HCT116 (cell line): ENCODE measurements at regions not wholly inside any gene's neighbourhood (a gene's known extent, or its start where the extent isn't known, plus 50 kb on each side); places are given as distances from the start of the nearest gene placed in this dataset.

Experiments used
- ATAC-seq: fragments of 200-7000 bp; cut with Tn5 transposase; 2 replicates; pipeline ENCODE4 v1.9.1; 2020; ENCODE audit warnings: mild to moderate bottlenecking, moderate library complexity
- BruUV-seq: library from RNA; stranded (reverse); fragments of 400-500 nt; replicated peaks from 2 replicates; lab custom pipeline; 2021; lab: Mats Ljungman, UMichigan
- CTCF ChIA-PET: fragments of 300-600 bp; sonication (Branson Sonifier 250); formaldehyde crosslinking; loops from one replicate; lab custom pipeline; 2021; ENCODE audit warnings: antibody characterized with exemption; lab: Charles Lee
- POLR2A ChIA-PET: fragments of 300-600, 350-600 bp; sonication (Branson Sonifier 250); formaldehyde crosslinking; loops from one replicate; lab custom pipeline; 2021; ENCODE audit warnings: antibody characterized with exemption; lab: Charles Lee
- RAD21 ChIA-PET, 2 experiments: fragments of 300-600 bp; sonication (Branson Sonifier 250); formaldehyde crosslinking; loops; one replicate each; lab custom pipeline; 2023; ENCODE audit warnings: low total read pairs in 2 of 2; ENCODE audit not compliant: uncharacterized antibody in 2 of 2, unreplicated experiment in 2 of 2, low non-redundant PET in 1 of 2; lab: Charles Lee
- DNase-seq: peaks from one replicate; pipeline ENCODE4 v3.0.0-alpha.2; 2010; ENCODE audit warnings: low read depth, low spot score
- H2AFZ ChIP-seq: fragments of 200-600 bp; shearing (Covaris generic), sonication (generic); 2 replicates; pipeline ENCODE4 v1.6.1; 2017; ENCODE audit warnings: low read depth, mixed run types, mixed read lengths, antibody characterized with exemption, low read length; ENCODE audit not compliant: poor library complexity, severe bottlenecking
- H3K27ac ChIP-seq: 2 replicates; pipeline ENCODE4 v1.5.1; 2012; ENCODE audit warnings: low read depth, low read length
- H3K27me3 ChIP-seq: fragments of 200-600 bp; sonication (generic); 2 replicates; pipeline ENCODE4 v1.6.1; 2016; ENCODE audit warnings: mixed run types, low read length, mixed read lengths; ENCODE audit not compliant: insufficient read depth
- H3K36me3 ChIP-seq, 2 experiments: fragments of 200-500 bp in 1 of 2; fragments of 200-600 bp in 1 of 2; sonication (Bioruptor generic) in 1 of 2; sonication (generic) in 1 of 2; 2 replicates each; pipeline versions ENCODE4 v1.5.1 to v1.6.1; 2014 to 2016; ENCODE audit warnings: low read length in 2 of 2, inconsistent platforms in 1 of 2, mixed read lengths in 1 of 2, mixed run types in 1 of 2; ENCODE audit not compliant: insufficient read depth in 2 of 2, control insufficient read depth in 1 of 2
- H3K4me1 ChIP-seq, 2 experiments: fragments of 200-600 bp in 1 of 2; sonication (generic) in 1 of 2; 2 replicates each; pipeline versions ENCODE4 v1.5.1 to v1.6.1; 2012 to 2017; ENCODE audit warnings: low read length in 2 of 2, inconsistent platforms in 1 of 2, mild to moderate bottlenecking in 1 of 2, mixed read lengths in 1 of 2, mixed run types in 1 of 2, moderate library complexity in 1 of 2; ENCODE audit not compliant: insufficient read depth in 2 of 2, control insufficient read depth in 1 of 2
- H3K4me2 ChIP-seq: fragments of 200-600 bp; sonication (generic); 2 replicates; pipeline ENCODE4 v1.6.1; 2017; ENCODE audit warnings: mixed run types, low read length, mixed read lengths
- H3K4me3 ChIP-seq, 2 experiments: fragments of 200-600 bp in 1 of 2; sonication (generic) in 1 of 2; replicated peaks in 1 of 2; 2 replicates each; pipeline ENCODE4 v1.5.1; 2011 to 2016; ENCODE audit warnings: low read length in 2 of 2, control low read depth in 1 of 2, low read depth in 1 of 2, mild to moderate bottlenecking in 1 of 2, mixed read lengths in 1 of 2, mixed run types in 1 of 2
- H3K79me2 ChIP-seq: fragments of 200-600 bp; sonication (generic); 2 replicates; pipeline ENCODE4 v1.6.1; 2017; ENCODE audit warnings: mild to moderate bottlenecking, mixed run types, low read length, moderate library complexity, mixed read lengths; ENCODE audit not compliant: insufficient read depth
- H3K9ac ChIP-seq: fragments of 200-600 bp; sonication (generic); 2 replicates; pipeline ENCODE4 v1.6.1; 2016; ENCODE audit warnings: low read length, mixed read lengths
- H3K9me2 ChIP-seq: fragments of 200-600 bp; sonication (generic), shearing (Covaris generic); 2 replicates; pipeline ENCODE4 v1.6.1; 2017; ENCODE audit warnings: mixed run types, mild to moderate bottlenecking, moderate library complexity; ENCODE audit not compliant: insufficient read depth
- H3K9me3 ChIP-seq, 2 experiments: fragments of 200-500 bp in 1 of 2; fragments of 200-600 bp in 1 of 2; sonication (Bioruptor generic) in 1 of 2; sonication (generic) in 1 of 2; 2 replicates each; pipeline ENCODE4 v1.6.1; 2014 to 2017; ENCODE audit warnings: low read length in 2 of 2, mixed read lengths in 2 of 2, inconsistent platforms in 1 of 2, low read depth in 1 of 2, mild to moderate bottlenecking in 1 of 2, mixed run types in 1 of 2, moderate library complexity in 1 of 2; ENCODE audit not compliant: control insufficient read depth in 1 of 2, insufficient read depth in 1 of 2
- H4K20me1 ChIP-seq: fragments of 200-600 bp; sonication (generic), shearing (Covaris generic); 2 replicates; pipeline ENCODE4 v1.6.1; 2017; ENCODE audit warnings: mixed run types, mild to moderate bottlenecking, moderate library complexity; ENCODE audit not compliant: insufficient read depth
- CEBPB ChIP-seq: IDR thresholded peaks from 2 replicates; pipeline ENCODE4 v1.6.1; 2012; ENCODE audit warnings: low read depth
- FOSL1 ChIP-seq: IDR thresholded peaks from 2 replicates; pipeline ENCODE4 v1.6.1; 2012; ENCODE audit warnings: low read depth
- POLR2A ChIP-seq: IDR thresholded peaks from 2 replicates; pipeline ENCODE4 v1.7.0; 2011; ENCODE audit warnings: borderline replicate concordance; ENCODE audit not compliant: insufficient read depth, insufficient read length; ENCODE audit errors: extremely low read depth
- SP1 ChIP-seq: IDR thresholded peaks from 2 replicates; pipeline ENCODE4 v1.6.1; 2012; ENCODE audit warnings: low read depth
- ZFX ChIP-seq: fragments of 450-650 bp; IDR thresholded peaks from 2 replicates; pipeline ENCODE4 v1.6.1; 2017
- ZNF274 ChIP-seq: fragments of 200-500 bp; sonication (Bioruptor generic); IDR thresholded peaks from 2 replicates; pipeline ENCODE4 v1.6.1; 2014; ENCODE audit warnings: mild to moderate bottlenecking, low read depth, low read length, inconsistent platforms
- intact Hi-C: fragments of 100-400 bp; cut with micrococcal nuclease; formaldehyde crosslinking; loops from 2 replicates; pipeline ENCODE4 v1.10.0; 2022
- TF ChIP-seq, protein P1 (sequence below): IDR thresholded peaks from 2 replicates; pipeline ENCODE4 v1.6.1; 2011; ENCODE audit warnings: mild to moderate bottlenecking, low read length, moderate library complexity; ENCODE audit not compliant: insufficient replicate concordance; ENCODE audit errors: extremely low read depth
- TF ChIP-seq, protein P2 (sequence below): IDR thresholded peaks from 2 replicates; pipeline ENCODE4 v1.6.1; 2012; ENCODE audit warnings: low read depth

DNA sequence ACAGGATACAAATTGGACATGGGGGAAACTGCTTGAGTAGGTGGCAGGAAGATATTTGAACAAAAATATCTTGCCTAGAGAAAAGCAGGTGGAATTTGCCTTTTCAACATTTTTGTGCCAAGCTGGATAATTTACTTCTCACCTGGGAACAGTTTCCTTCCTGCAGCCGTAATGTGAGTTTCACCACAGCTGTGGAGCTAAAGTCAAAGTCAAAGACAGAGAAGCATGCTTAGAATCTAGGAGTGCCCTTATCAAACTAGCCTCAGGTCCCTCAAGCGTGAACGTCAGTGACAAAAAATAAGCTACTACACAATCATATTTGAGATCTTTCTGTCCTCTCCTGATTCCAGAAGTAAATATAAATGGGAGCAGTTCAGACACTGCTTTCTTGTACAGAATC is 588.9 kb downstream of the MAT2B start:
- ATAC-seq, result no peak
- BruUV-seq, result no TSS peak
- H3K36me3 ChIP-seq, result no peaks in the 10 kb centered on the region
- intact Hi-C loops, result no loop called here
- no peak overlapping the region for H3K4me3 ChIP-seq
- H3K4me1 ChIP-seq, result no peaks in the 10 kb centered on the region
- no peaks in the 10 kb centered on the region for H3K79me2 ChIP-seq
- ChIA-PET RAD21 (no interaction called here), CTCF (no interaction called here), POLR2A (no interaction called here)
- H3K27ac ChIP-seq, result no peak overlapping the region
- no peak overlapping the region for H3K4me2 ChIP-seq
- no peaks in the 10 kb centered on the region for H4K20me1 ChIP-seq
- no peak overlapping the region for H3K9ac ChIP-seq
- no peaks in the 10 kb centered on the region for H3K27me3 ChIP-seq
- TF ChIP-seq, protein P1, sequence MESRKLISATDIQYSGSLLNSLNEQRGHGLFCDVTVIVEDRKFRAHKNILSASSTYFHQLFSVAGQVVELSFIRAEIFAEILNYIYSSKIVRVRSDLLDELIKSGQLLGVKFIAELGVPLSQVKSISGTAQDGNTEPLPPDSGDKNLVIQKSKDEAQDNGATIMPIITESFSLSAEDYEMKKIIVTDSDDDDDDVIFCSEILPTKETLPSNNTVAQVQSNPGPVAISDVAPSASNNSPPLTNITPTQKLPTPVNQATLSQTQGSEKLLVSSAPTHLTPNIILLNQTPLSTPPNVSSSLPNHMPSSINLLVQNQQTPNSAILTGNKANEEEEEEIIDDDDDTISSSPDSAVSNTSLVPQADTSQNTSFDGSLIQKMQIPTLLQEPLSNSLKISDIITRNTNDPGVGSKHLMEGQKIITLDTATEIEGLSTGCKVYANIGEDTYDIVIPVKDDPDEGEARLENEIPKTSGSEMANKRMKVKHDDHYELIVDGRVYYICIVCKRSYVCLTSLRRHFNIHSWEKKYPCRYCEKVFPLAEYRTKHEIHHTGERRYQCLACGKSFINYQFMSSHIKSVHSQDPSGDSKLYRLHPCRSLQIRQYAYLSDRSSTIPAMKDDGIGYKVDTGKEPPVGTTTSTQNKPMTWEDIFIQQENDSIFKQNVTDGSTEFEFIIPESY, result no peak
- no peak for TF ChIP-seq SP1
- no peak for TF ChIP-seq FOSL1
- TF ChIP-seq, protein P2, sequence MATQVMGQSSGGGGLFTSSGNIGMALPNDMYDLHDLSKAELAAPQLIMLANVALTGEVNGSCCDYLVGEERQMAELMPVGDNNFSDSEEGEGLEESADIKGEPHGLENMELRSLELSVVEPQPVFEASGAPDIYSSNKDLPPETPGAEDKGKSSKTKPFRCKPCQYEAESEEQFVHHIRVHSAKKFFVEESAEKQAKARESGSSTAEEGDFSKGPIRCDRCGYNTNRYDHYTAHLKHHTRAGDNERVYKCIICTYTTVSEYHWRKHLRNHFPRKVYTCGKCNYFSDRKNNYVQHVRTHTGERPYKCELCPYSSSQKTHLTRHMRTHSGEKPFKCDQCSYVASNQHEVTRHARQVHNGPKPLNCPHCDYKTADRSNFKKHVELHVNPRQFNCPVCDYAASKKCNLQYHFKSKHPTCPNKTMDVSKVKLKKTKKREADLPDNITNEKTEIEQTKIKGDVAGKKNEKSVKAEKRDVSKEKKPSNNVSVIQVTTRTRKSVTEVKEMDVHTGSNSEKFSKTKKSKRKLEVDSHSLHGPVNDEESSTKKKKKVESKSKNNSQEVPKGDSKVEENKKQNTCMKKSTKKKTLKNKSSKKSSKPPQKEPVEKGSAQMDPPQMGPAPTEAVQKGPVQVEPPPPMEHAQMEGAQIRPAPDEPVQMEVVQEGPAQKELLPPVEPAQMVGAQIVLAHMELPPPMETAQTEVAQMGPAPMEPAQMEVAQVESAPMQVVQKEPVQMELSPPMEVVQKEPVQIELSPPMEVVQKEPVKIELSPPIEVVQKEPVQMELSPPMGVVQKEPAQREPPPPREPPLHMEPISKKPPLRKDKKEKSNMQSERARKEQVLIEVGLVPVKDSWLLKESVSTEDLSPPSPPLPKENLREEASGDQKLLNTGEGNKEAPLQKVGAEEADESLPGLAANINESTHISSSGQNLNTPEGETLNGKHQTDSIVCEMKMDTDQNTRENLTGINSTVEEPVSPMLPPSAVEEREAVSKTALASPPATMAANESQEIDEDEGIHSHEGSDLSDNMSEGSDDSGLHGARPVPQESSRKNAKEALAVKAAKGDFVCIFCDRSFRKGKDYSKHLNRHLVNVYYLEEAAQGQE, result no peak
- no peak for TF ChIP-seq ZFX
- TF ChIP-seq POLR2A, result no peak
- no peak for TF ChIP-seq ZNF274
- no peak for TF ChIP-seq CEBPB
- no peak for DNase-seq
- H2AFZ ChIP-seq, result no peak overlapping the region
- no peaks in the 10 kb centered on the region for H3K9me2 ChIP-seq
- peaks cover 0 to 19% of the 10 kb centered on the region in 2 experiments; a peak in 2 of 4 replicates for H3K9me3 ChIP-seq
